HCT116 (cell line): ENCODE measurements at regions not wholly inside any gene's neighbourhood (a gene's known extent, or its start where the extent isn't known, plus 50 kb on each side); places are given as distances from the start of the nearest gene placed in this dataset.
A peak's percentile ranks its signal among the peaks of the same experiment; 100 is the strongest.

Experiments used
- ATAC-seq: fragments of 200-7000 bp; cut with Tn5 transposase; 2 replicates; pipeline ENCODE4 v1.9.1; 2020; ENCODE audit warnings: mild to moderate bottlenecking, moderate library complexity
- BruUV-seq: library from RNA; stranded (reverse); fragments of 400-500 nt; replicated peaks from 2 replicates; lab custom pipeline; 2021; lab: Mats Ljungman, UMichigan
- CTCF ChIA-PET: fragments of 300-600 bp; sonication (Branson Sonifier 250); formaldehyde crosslinking; loops from one replicate; lab custom pipeline; 2021; ENCODE audit warnings: antibody characterized with exemption; lab: Charles Lee
- POLR2A ChIA-PET: fragments of 300-600, 350-600 bp; sonication (Branson Sonifier 250); formaldehyde crosslinking; loops from one replicate; lab custom pipeline; 2021; ENCODE audit warnings: antibody characterized with exemption; lab: Charles Lee
- RAD21 ChIA-PET, 2 experiments: fragments of 300-600 bp; sonication (Branson Sonifier 250); formaldehyde crosslinking; loops; one replicate each; lab custom pipeline; 2023; ENCODE audit warnings: low total read pairs in 2 of 2; ENCODE audit not compliant: uncharacterized antibody in 2 of 2, unreplicated experiment in 2 of 2, low non-redundant PET in 1 of 2; lab: Charles Lee
- DNase-seq: peaks from one replicate; pipeline ENCODE4 v3.0.0-alpha.2; 2010; ENCODE audit warnings: low read depth, low spot score
- H2AFZ ChIP-seq: fragments of 200-600 bp; shearing (Covaris generic), sonication (generic); 2 replicates; pipeline ENCODE4 v1.6.1; 2017; ENCODE audit warnings: low read depth, mixed run types, mixed read lengths, antibody characterized with exemption, low read length; ENCODE audit not compliant: poor library complexity, severe bottlenecking
- H3K27ac ChIP-seq: 2 replicates; pipeline ENCODE4 v1.5.1; 2012; ENCODE audit warnings: low read depth, low read length
- H3K27me3 ChIP-seq: fragments of 200-600 bp; sonication (generic); 2 replicates; pipeline ENCODE4 v1.6.1; 2016; ENCODE audit warnings: mixed run types, low read length, mixed read lengths; ENCODE audit not compliant: insufficient read depth
- H3K36me3 ChIP-seq, 2 experiments: fragments of 200-500 bp in 1 of 2; fragments of 200-600 bp in 1 of 2; sonication (Bioruptor generic) in 1 of 2; sonication (generic) in 1 of 2; 2 replicates each; pipeline versions ENCODE4 v1.5.1 to v1.6.1; 2014 to 2016; ENCODE audit warnings: low read length in 2 of 2, inconsistent platforms in 1 of 2, mixed read lengths in 1 of 2, mixed run types in 1 of 2; ENCODE audit not compliant: insufficient read depth in 2 of 2, control insufficient read depth in 1 of 2
- H3K4me1 ChIP-seq, 2 experiments: fragments of 200-600 bp in 1 of 2; sonication (generic) in 1 of 2; 2 replicates each; pipeline versions ENCODE4 v1.5.1 to v1.6.1; 2012 to 2017; ENCODE audit warnings: low read length in 2 of 2, inconsistent platforms in 1 of 2, mild to moderate bottlenecking in 1 of 2, mixed read lengths in 1 of 2, mixed run types in 1 of 2, moderate library complexity in 1 of 2; ENCODE audit not compliant: insufficient read depth in 2 of 2, control insufficient read depth in 1 of 2
- H3K4me2 ChIP-seq: fragments of 200-600 bp; sonication (generic); 2 replicates; pipeline ENCODE4 v1.6.1; 2017; ENCODE audit warnings: mixed run types, low read length, mixed read lengths
- H3K4me3 ChIP-seq, 2 experiments: fragments of 200-600 bp in 1 of 2; sonication (generic) in 1 of 2; replicated peaks in 1 of 2; 2 replicates each; pipeline ENCODE4 v1.5.1; 2011 to 2016; ENCODE audit warnings: low read length in 2 of 2, control low read depth in 1 of 2, low read depth in 1 of 2, mild to moderate bottlenecking in 1 of 2, mixed read lengths in 1 of 2, mixed run types in 1 of 2
- H3K79me2 ChIP-seq: fragments of 200-600 bp; sonication (generic); 2 replicates; pipeline ENCODE4 v1.6.1; 2017; ENCODE audit warnings: mild to moderate bottlenecking, mixed run types, low read length, moderate library complexity, mixed read lengths; ENCODE audit not compliant: insufficient read depth
- H3K9ac ChIP-seq: fragments of 200-600 bp; sonication (generic); 2 replicates; pipeline ENCODE4 v1.6.1; 2016; ENCODE audit warnings: low read length, mixed read lengths
- H3K9me2 ChIP-seq: fragments of 200-600 bp; sonication (generic), shearing (Covaris generic); 2 replicates; pipeline ENCODE4 v1.6.1; 2017; ENCODE audit warnings: mixed run types, mild to moderate bottlenecking, moderate library complexity; ENCODE audit not compliant: insufficient read depth
- H3K9me3 ChIP-seq, 2 experiments: fragments of 200-500 bp in 1 of 2; fragments of 200-600 bp in 1 of 2; sonication (Bioruptor generic) in 1 of 2; sonication (generic) in 1 of 2; 2 replicates each; pipeline ENCODE4 v1.6.1; 2014 to 2017; ENCODE audit warnings: low read length in 2 of 2, mixed read lengths in 2 of 2, inconsistent platforms in 1 of 2, low read depth in 1 of 2, mild to moderate bottlenecking in 1 of 2, mixed run types in 1 of 2, moderate library complexity in 1 of 2; ENCODE audit not compliant: control insufficient read depth in 1 of 2, insufficient read depth in 1 of 2
- H4K20me1 ChIP-seq: fragments of 200-600 bp; sonication (generic), shearing (Covaris generic); 2 replicates; pipeline ENCODE4 v1.6.1; 2017; ENCODE audit warnings: mixed run types, mild to moderate bottlenecking, moderate library complexity; ENCODE audit not compliant: insufficient read depth
- EGR1 ChIP-seq: IDR thresholded peaks from 2 replicates; pipeline ENCODE4 v1.6.1; 2012; ENCODE audit warnings: low read depth
- EZH2 ChIP-seq: fragments of 200-600 bp; sonication (generic); IDR thresholded peaks from 2 replicates; pipeline ENCODE4 v1.6.1; 2017; ENCODE audit warnings: antibody characterized with exemption, mixed run types
- REST ChIP-seq: IDR thresholded peaks from 2 replicates; pipeline ENCODE4 v1.6.1; 2012; ENCODE audit warnings: low read depth
- ZFX ChIP-seq: fragments of 450-650 bp; IDR thresholded peaks from 2 replicates; pipeline ENCODE4 v1.6.1; 2017
- intact Hi-C: fragments of 100-400 bp; cut with micrococcal nuclease; formaldehyde crosslinking; loops from 2 replicates; pipeline ENCODE4 v1.10.0; 2022
- TF ChIP-seq, protein P1 (sequence below): IDR thresholded peaks from 2 replicates; pipeline ENCODE4 v1.6.1; 2011; ENCODE audit warnings: mild to moderate bottlenecking, low read length, moderate library complexity; ENCODE audit not compliant: insufficient replicate concordance; ENCODE audit errors: extremely low read depth

- Histone ChIP-seq H3K9ac (no peak overlapping the region), H2AFZ (no peak overlapping the region), H3K27ac (no peak overlapping the region), H3K9me2 (no peaks in the 10 kb centered on the region), H3K4me2 (no peak overlapping the region), H3K4me3 (no peak overlapping the region), H3K9me3 (no peaks in the 10 kb centered on the region), H3K27me3 (peaks cover 57% of the 10 kb centered on the region), H3K79me2 (no peaks in the 10 kb centered on the region), H4K20me1 (no peaks in the 10 kb centered on the region), H3K36me3 (no peaks in the 10 kb centered on the region), H3K4me1 (no peaks in the 10 kb centered on the region)
- ChIA-PET POLR2A (no interaction called here), RAD21 (no interaction called here), CTCF (no interaction called here)
- no peak for DNase-seq
- TF ChIP-seq REST (no peak), EGR1 (no peak), EZH2 (no peak), ZFX (no peak)
- TF ChIP-seq, protein P1, sequence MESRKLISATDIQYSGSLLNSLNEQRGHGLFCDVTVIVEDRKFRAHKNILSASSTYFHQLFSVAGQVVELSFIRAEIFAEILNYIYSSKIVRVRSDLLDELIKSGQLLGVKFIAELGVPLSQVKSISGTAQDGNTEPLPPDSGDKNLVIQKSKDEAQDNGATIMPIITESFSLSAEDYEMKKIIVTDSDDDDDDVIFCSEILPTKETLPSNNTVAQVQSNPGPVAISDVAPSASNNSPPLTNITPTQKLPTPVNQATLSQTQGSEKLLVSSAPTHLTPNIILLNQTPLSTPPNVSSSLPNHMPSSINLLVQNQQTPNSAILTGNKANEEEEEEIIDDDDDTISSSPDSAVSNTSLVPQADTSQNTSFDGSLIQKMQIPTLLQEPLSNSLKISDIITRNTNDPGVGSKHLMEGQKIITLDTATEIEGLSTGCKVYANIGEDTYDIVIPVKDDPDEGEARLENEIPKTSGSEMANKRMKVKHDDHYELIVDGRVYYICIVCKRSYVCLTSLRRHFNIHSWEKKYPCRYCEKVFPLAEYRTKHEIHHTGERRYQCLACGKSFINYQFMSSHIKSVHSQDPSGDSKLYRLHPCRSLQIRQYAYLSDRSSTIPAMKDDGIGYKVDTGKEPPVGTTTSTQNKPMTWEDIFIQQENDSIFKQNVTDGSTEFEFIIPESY = no peak
- intact Hi-C loops = no loop called here
- no TSS peak for BruUV-seq
- peak; percentile 74 for ATAC-seq
Measured at GRCh38 chr2:129891341-129892320, 87.8 kb upstream of the RAB6C start.
